Kidney (tissue), 13 donors: ENCODE measurements at regions not wholly inside any gene's neighbourhood (a gene's known extent, or its start where the extent isn't known, plus 50 kb on each side); places are given as distances from the start of the nearest gene placed in this dataset.

ENCODE experiments used
- DNase-seq, 5 donors: peaks; one replicate each; pipeline ENCODE4 v3.0.0-alpha.2; 2013 to 2020
- FAIRE-seq: peaks from 2 replicates; lab custom pipeline; 2012; peaks lifted over from hg19 to GRCh38; lab: Jason Lieb, UNC
- H3K27ac ChIP-seq, 2 donors: one replicate each; pipeline ENCODE4 v1.7.0; 2013; ENCODE audit warnings: low read depth in 2 of 2, low read length in 2 of 2, inconsistent platforms in 1 of 2
- H3K27me3 ChIP-seq: one replicate; pipeline ENCODE4 v1.7.1; 2013; ENCODE audit warnings: low read length, inconsistent platforms; ENCODE audit not compliant: control insufficient read depth, insufficient read depth
- H3K36me3 ChIP-seq, 3 donors: one replicate each; pipeline versions ENCODE4 v1.7.0 to v1.7.1; 2013; ENCODE audit warnings: low read length in 3 of 3, control low read depth in 1 of 3, inconsistent platforms in 1 of 3; ENCODE audit not compliant: insufficient read depth in 3 of 3, control insufficient read depth in 2 of 3
- H3K4me1 ChIP-seq, 3 donors: one replicate each; pipeline versions ENCODE4 v1.7.0 to v1.7.1; 2013; ENCODE audit warnings: low read length in 3 of 3, inconsistent platforms in 1 of 3, low read depth in 1 of 3; ENCODE audit not compliant: control insufficient read depth in 2 of 3, insufficient read depth in 2 of 3
- H3K4me3 ChIP-seq, 3 donors: one replicate each; pipeline versions ENCODE4 v1.7.0 to v1.8.1; 2013; ENCODE audit warnings: low read length in 3 of 3, control low read depth in 1 of 3, inconsistent platforms in 1 of 3
- H3K9ac ChIP-seq, 3 donors: one replicate each; pipeline versions ENCODE4 v1.7.0 to v1.7.1; 2013; ENCODE audit warnings: low read length in 3 of 3, control low read depth in 1 of 3, inconsistent platforms in 1 of 3
- H3K9me3 ChIP-seq, 3 donors: one replicate each; pipeline versions ENCODE4 v1.7.0 to v1.7.1; 2013; ENCODE audit warnings: low read length in 3 of 3, control low read depth in 1 of 3, inconsistent platforms in 1 of 3; ENCODE audit not compliant: control insufficient read depth in 2 of 3, insufficient read depth in 1 of 3
- CTCF ChIP-seq: IDR thresholded peaks from 3 replicates; pipeline ENCODE4 v1.5.1; 2012; ENCODE audit warnings: mild to moderate bottlenecking, moderate library complexity, borderline replicate concordance; ENCODE audit not compliant: insufficient read depth; ENCODE audit errors: extremely low read depth
- intact Hi-C: fragments of 100-400 bp; cut with DNase I; formaldehyde crosslinking; loops from one replicate; pipeline ENCODE4 v1.11.1; 2022
- donor health status: control.
- donor health status: control.
- donor health status: control.
- donor health status: control.
- donor health status: control.
- donor health status: DM: yes; HTN: yes; CAD: no.
- donor health status: Normal renal cell carcinoma (clear cell type).

GRCh38 chr10:4479342-4479741 lies 346.7 kb upstream of the AKR1E2 start:
- intact Hi-C loops = no loop called here
- TF ChIP-seq CTCF = no peak
- no peak for DNase-seq
- Histone ChIP-seq H3K27me3 (no peaks in the 10 kb centered on the region), H3K9me3 (no peaks in the 10 kb centered on the region), H3K36me3 (no peaks in the 10 kb centered on the region), H3K4me3 (no peak overlapping the region), H3K4me1 (no peaks in the 10 kb centered on the region), H3K27ac (no peak overlapping the region), H3K9ac (no peak overlapping the region)
- no peak for FAIRE-seq

GRCh38 chr10:4477664-4478063 lies 348.3 kb upstream of the AKR1E2 start:
- FAIRE-seq = no peak
- intact Hi-C loops = no loop called here
- Histone ChIP-seq H3K4me1 (no peaks in the 10 kb centered on the region), H3K9me3 (no peaks in the 10 kb centered on the region), H3K9ac (no peak overlapping the region), H3K36me3 (no peaks in the 10 kb centered on the region), H3K27me3 (no peaks in the 10 kb centered on the region), H3K4me3 (no peak overlapping the region), H3K27ac (no peak overlapping the region)
- DNase-seq = no peak
- no peak for TF ChIP-seq CTCF

GRCh38 chr10:4475827-4476490 lies 350.0 kb upstream of the AKR1E2 start:
- Histone ChIP-seq H3K27me3 (no peaks in the 10 kb centered on the region), H3K27ac (no peak overlapping the region), H3K4me3 (no peak overlapping the region), H3K9me3 (no peaks in the 10 kb centered on the region), H3K36me3 (no peaks in the 10 kb centered on the region), H3K9ac (no peak overlapping the region), H3K4me1 (no peaks in the 10 kb centered on the region)
- no peak for FAIRE-seq
- intact Hi-C loops = no loop called here
- DNase-seq = no peak
- no peak for TF ChIP-seq CTCF

GRCh38 chr10:4474829-4475228 lies 351.2 kb upstream of the AKR1E2 start:
- Histone ChIP-seq H3K27me3 (no peaks in the 10 kb centered on the region), H3K27ac (no peak overlapping the region), H3K9ac (no peak overlapping the region), H3K4me1 (no peaks in the 10 kb centered on the region), H3K9me3 (no peaks in the 10 kb centered on the region), H3K4me3 (no peak overlapping the region), H3K36me3 (no peaks in the 10 kb centered on the region)
- TF ChIP-seq CTCF = no peak
- intact Hi-C loops = no loop called here
- DNase-seq = no peak
- no peak for FAIRE-seq
